ENCODE measurements at regions not wholly inside any gene's neighbourhood (a gene's known extent, or its start where the extent isn't known, plus 50 kb on each side); places are given as distances from the start of the nearest gene placed in this dataset.

DNA sequence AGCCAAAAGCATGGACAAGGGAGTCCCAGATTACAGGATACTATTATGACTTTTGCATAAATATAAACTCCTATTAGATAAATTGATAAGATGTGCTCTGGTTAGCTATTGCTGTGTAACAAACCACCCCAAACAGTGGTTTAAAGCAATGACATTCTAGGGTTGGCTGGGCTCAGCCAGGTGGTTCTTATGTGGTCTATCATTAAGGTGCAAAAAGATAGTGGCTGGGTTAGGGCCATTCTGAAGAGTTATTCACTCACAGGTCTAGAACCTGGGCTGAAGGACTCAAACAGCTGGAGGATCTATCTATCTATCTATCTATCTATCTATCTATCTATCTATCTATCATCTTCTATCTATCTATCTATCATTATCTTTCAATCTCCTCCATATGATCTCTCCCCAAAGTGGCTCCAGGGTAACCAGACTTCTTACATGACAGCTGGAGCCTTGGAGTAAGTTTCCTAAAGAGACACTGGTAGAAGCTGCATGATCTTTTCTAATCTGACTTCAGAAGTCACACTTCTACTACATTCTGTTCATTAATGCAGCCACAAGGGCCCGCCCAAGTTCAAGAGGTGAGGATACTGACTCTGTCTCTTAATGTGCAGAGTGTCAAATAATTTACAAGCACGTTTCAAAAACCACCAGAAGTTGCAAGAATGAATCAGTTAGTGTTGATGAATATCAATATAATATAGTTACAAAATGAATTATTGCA is 74.9 kb upstream of the XCR1 start:
- Histone ChIP-seq H3K9me2 (ENCODE audit: insufficient read depth, low read length) (no peaks in the 10 kb centered on the region), H3K9me3 (ENCODE audit: low read length) (no peaks in the 10 kb centered on the region), H3K4me3 (ENCODE audit: low read length) (no peak overlapping the region), H3K9ac (ENCODE audit: low read length) (no peak overlapping the region), H4K20me1 (ENCODE audit: insufficient read depth) (no peaks in the 10 kb centered on the region), H3K27me3 (ENCODE audit: insufficient read depth, low read depth, low read length) (no peaks in the 10 kb centered on the region), H3F3A (ENCODE audit: insufficient read depth, low read length, poor library complexity, severe bottlenecking) (no peaks in the 10 kb centered on the region), H3K36me3 (ENCODE audit: insufficient read depth, low read length) (no peaks in the 10 kb centered on the region), H3K79me2 (replicated peaks; ENCODE audit: insufficient read depth, low read length) (no peaks in the 10 kb centered on the region), H3K27ac (ENCODE audit: low read length) (no peak overlapping the region), H2AFZ (ENCODE audit: low read depth, low read length) (no peak overlapping the region), H3K4me2 (ENCODE audit: low read length) (no peak overlapping the region)
- TF ChIP-seq SMC3 (conservative IDR thresholded peaks at IDR 0.05; ENCODE audit: poor library complexity) = no peak
- no peak for TF ChIP-seq EP300 (conservative IDR thresholded peaks at IDR 0.05; ENCODE audit: poor library complexity, severe bottlenecking)
- TF ChIP-seq, protein P1, sequence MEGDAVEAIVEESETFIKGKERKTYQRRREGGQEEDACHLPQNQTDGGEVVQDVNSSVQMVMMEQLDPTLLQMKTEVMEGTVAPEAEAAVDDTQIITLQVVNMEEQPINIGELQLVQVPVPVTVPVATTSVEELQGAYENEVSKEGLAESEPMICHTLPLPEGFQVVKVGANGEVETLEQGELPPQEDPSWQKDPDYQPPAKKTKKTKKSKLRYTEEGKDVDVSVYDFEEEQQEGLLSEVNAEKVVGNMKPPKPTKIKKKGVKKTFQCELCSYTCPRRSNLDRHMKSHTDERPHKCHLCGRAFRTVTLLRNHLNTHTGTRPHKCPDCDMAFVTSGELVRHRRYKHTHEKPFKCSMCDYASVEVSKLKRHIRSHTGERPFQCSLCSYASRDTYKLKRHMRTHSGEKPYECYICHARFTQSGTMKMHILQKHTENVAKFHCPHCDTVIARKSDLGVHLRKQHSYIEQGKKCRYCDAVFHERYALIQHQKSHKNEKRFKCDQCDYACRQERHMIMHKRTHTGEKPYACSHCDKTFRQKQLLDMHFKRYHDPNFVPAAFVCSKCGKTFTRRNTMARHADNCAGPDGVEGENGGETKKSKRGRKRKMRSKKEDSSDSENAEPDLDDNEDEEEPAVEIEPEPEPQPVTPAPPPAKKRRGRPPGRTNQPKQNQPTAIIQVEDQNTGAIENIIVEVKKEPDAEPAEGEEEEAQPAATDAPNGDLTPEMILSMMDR (IDR thresholded peaks at IDR 0.05; ENCODE audit: poor library complexity, severe bottlenecking) = no peak
- TF ChIP-seq, protein P2, sequence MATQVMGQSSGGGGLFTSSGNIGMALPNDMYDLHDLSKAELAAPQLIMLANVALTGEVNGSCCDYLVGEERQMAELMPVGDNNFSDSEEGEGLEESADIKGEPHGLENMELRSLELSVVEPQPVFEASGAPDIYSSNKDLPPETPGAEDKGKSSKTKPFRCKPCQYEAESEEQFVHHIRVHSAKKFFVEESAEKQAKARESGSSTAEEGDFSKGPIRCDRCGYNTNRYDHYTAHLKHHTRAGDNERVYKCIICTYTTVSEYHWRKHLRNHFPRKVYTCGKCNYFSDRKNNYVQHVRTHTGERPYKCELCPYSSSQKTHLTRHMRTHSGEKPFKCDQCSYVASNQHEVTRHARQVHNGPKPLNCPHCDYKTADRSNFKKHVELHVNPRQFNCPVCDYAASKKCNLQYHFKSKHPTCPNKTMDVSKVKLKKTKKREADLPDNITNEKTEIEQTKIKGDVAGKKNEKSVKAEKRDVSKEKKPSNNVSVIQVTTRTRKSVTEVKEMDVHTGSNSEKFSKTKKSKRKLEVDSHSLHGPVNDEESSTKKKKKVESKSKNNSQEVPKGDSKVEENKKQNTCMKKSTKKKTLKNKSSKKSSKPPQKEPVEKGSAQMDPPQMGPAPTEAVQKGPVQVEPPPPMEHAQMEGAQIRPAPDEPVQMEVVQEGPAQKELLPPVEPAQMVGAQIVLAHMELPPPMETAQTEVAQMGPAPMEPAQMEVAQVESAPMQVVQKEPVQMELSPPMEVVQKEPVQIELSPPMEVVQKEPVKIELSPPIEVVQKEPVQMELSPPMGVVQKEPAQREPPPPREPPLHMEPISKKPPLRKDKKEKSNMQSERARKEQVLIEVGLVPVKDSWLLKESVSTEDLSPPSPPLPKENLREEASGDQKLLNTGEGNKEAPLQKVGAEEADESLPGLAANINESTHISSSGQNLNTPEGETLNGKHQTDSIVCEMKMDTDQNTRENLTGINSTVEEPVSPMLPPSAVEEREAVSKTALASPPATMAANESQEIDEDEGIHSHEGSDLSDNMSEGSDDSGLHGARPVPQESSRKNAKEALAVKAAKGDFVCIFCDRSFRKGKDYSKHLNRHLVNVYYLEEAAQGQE (IDR thresholded peaks at IDR 0.05; ENCODE audit: borderline replicate concordance) = no peak
- TF ChIP-seq TAF1 (IDR thresholded peaks at IDR 0.05; ENCODE audit: low read depth) = no peak
- TF ChIP-seq EZH2 (IDR thresholded peaks at IDR 0.05; ENCODE audit: borderline replicate concordance, insufficient read depth, low read length, poor library complexity, severe bottlenecking) = no peak
- no peak for TF ChIP-seq POLR2AphosphoS5 (IDR thresholded peaks at IDR 0.05)
- TF ChIP-seq MXI1 (conservative IDR thresholded peaks at IDR 0.05; ENCODE audit: poor library complexity, severe bottlenecking) = no peak
- no peak for TF ChIP-seq RAD21 (conservative IDR thresholded peaks at IDR 0.05)

DNA sequence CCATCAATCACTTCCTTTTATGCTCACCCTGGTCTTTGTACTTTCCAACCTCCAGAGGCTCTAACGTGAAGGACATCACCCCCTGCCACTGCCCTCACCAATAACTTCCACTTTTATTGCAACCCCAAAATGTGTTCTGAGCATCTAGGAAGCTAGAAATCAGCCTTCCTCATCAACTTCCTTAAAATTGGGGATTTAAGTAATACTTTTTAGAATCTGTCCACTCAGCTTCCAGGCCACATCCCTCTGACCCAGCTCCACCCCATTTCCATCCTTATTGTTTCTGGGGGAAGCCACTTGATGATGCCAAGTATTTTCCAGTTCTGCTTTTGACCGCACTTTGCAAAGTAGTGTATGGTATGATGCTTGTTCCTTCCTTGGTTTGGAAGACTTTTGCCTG is 73.5 kb upstream of the XCR1 start:
- H3K79me2 ChIP-seq (replicated peaks; ENCODE audit: insufficient read depth, low read length) = no peaks in the 10 kb centered on the region
- no peak overlapping the region for H3K27ac ChIP-seq (ENCODE audit: low read length)
- no peak overlapping the region for H2AFZ ChIP-seq (ENCODE audit: low read depth, low read length)

More for the DNA sequence above, 73.5 kb upstream of the XCR1 start:
- Histone ChIP-seq H4K20me1 (ENCODE audit: insufficient read depth) (no peaks in the 10 kb centered on the region), H3K9me3 (ENCODE audit: low read length) (no peaks in the 10 kb centered on the region), H3K4me2 (ENCODE audit: low read length) (no peak overlapping the region), H3K9ac (ENCODE audit: low read length) (no peak overlapping the region), H3K36me3 (ENCODE audit: insufficient read depth, low read length) (no peaks in the 10 kb centered on the region), H3K9me2 (ENCODE audit: insufficient read depth, low read length) (no peaks in the 10 kb centered on the region), H3F3A (ENCODE audit: insufficient read depth, low read length, poor library complexity, severe bottlenecking) (no peaks in the 10 kb centered on the region), H3K4me3 (ENCODE audit: low read length) (no peak overlapping the region), H3K27me3 (ENCODE audit: insufficient read depth, low read depth, low read length) (no peaks in the 10 kb centered on the region)
- TF ChIP-seq, protein P2 (IDR thresholded peaks at IDR 0.05; ENCODE audit: borderline replicate concordance) = no peak
- TF ChIP-seq EP300 (conservative IDR thresholded peaks at IDR 0.05; ENCODE audit: poor library complexity, severe bottlenecking) (no peak), TAF1 (IDR thresholded peaks at IDR 0.05; ENCODE audit: low read depth) (no peak), RAD21 (conservative IDR thresholded peaks at IDR 0.05) (no peak), MXI1 (conservative IDR thresholded peaks at IDR 0.05; ENCODE audit: poor library complexity, severe bottlenecking) (no peak), EZH2 (IDR thresholded peaks at IDR 0.05; ENCODE audit: borderline replicate concordance, insufficient read depth, low read length, poor library complexity, severe bottlenecking) (no peak)
- TF ChIP-seq, protein P1 (IDR thresholded peaks at IDR 0.05; ENCODE audit: poor library complexity, severe bottlenecking) = no peak
